KMS-11 (cell line): ENCODE measurements at regions not wholly inside any gene's neighbourhood (a gene's known extent, or its start where the extent isn't known, plus 50 kb on each side); places are given as distances from the start of the nearest gene placed in this dataset.

ENCODE experiments used
- H2AFZ ChIP-seq: fragments of 200-600 bp; sonication (generic); 2 replicates; pipeline ENCODE4 v1.6.1; 2016; ENCODE audit warnings: antibody characterized with exemption, mixed run types, low read depth
- H3K27ac ChIP-seq: fragments of 200-600 bp; sonication (generic); 2 replicates; pipeline ENCODE4 v1.6.1; 2016; ENCODE audit warnings: mild to moderate bottlenecking, mixed run types
- H3K27me3 ChIP-seq: fragments of 200-600 bp; sonication (generic); 2 replicates; pipeline ENCODE4 v1.6.1; 2017; ENCODE audit warnings: mild to moderate bottlenecking, low read depth, mixed run types, moderate library complexity; ENCODE audit not compliant: insufficient read depth
- H3K36me3 ChIP-seq: fragments of 200-600 bp; sonication (generic); 2 replicates; pipeline ENCODE4 v1.6.1; 2017; ENCODE audit warnings: mild to moderate bottlenecking, mixed run types; ENCODE audit not compliant: insufficient read depth
- H3K4me1 ChIP-seq: fragments of 200-600 bp; sonication (generic); 2 replicates; pipeline ENCODE4 v1.6.1; 2016; ENCODE audit warnings: mild to moderate bottlenecking, low read depth, mixed run types; ENCODE audit not compliant: poor library complexity, severe bottlenecking
- H3K4me2 ChIP-seq: fragments of 200-600 bp; sonication (generic); 2 replicates; pipeline ENCODE4 v1.7.0; 2016; ENCODE audit warnings: mild to moderate bottlenecking, mixed run types
- H3K4me3 ChIP-seq: fragments of 200-600 bp; sonication (generic); IDR thresholded peaks from 2 replicates; pipeline ENCODE4 v1.6.1; 2017; ENCODE audit warnings: low read depth, low read length, mixed read lengths; ENCODE audit not compliant: insufficient read depth
- H3K79me2 ChIP-seq: fragments of 200-600 bp; sonication (generic); 2 replicates; pipeline ENCODE4 v1.6.1; 2016; ENCODE audit warnings: low read depth, mixed run types; ENCODE audit not compliant: insufficient read depth
- H3K9ac ChIP-seq: fragments of 200-600 bp; sonication (generic); 2 replicates; pipeline ENCODE4 v1.6.1; 2016; ENCODE audit warnings: mild to moderate bottlenecking, mixed run types
- H4K20me1 ChIP-seq: fragments of 200-600 bp; sonication (generic); 2 replicates; pipeline ENCODE4 v1.6.1; 2016; ENCODE audit warnings: mild to moderate bottlenecking, mixed run types; ENCODE audit not compliant: insufficient read depth
- CTCF ChIP-seq: fragments of 200-600 bp; sonication (generic); conservative IDR thresholded peaks from 2 replicates; pipeline ENCODE4 v1.6.1; 2017; ENCODE audit warnings: low read depth, mild to moderate bottlenecking, antibody characterized with exemption, low read length, moderate library complexity, mixed read lengths

- Histone ChIP-seq H3K27me3 (peaks cover 9% of the 10 kb centered on the region; the same call in 1 of the 2 replicates), H4K20me1 (no peaks in the 10 kb centered on the region), H3K36me3 (no peaks in the 10 kb centered on the region), H3K4me1 (no peaks in the 10 kb centered on the region), H3K79me2 (no peaks in the 10 kb centered on the region), H3K4me3 (no peak overlapping the region), H3K9ac (no peak overlapping the region), H3K27ac (no peak overlapping the region), H3K4me2 (no peak overlapping the region), H2AFZ (no peak overlapping the region)
- no peak for TF ChIP-seq CTCF
Measured at GRCh38 chr22:27137871-27138337, 480.5 kb downstream of the MIAT start.

GRCh38 chr22:27138471-27138870, 481.1 kb downstream of the MIAT start:
- TF ChIP-seq CTCF: no peak
- H2AFZ ChIP-seq: no peak overlapping the region

GRCh38 chr22:27139935-27140511, 482.6 kb downstream of the MIAT start:
- TF ChIP-seq CTCF: no peak
- no peaks in the 10 kb centered on the region for H3K79me2 ChIP-seq
- H3K9ac ChIP-seq: no peak overlapping the region
- no peaks in the 10 kb centered on the region for H3K36me3 ChIP-seq
- H3K4me3 ChIP-seq: no peak overlapping the region
- no peak overlapping the region for H3K4me2 ChIP-seq
- no peaks in the 10 kb centered on the region; the same call in 1 of the 2 replicates for H3K27me3 ChIP-seq
- no peak overlapping the region for H2AFZ ChIP-seq
- H3K27ac ChIP-seq: no peak overlapping the region
- no peaks in the 10 kb centered on the region for H3K4me1 ChIP-seq
- H4K20me1 ChIP-seq: no peaks in the 10 kb centered on the region

More at GRCh38 chr22:27138471-27138870, 481.1 kb downstream of the MIAT start:
- Histone ChIP-seq H3K4me1 (no peaks in the 10 kb centered on the region), H4K20me1 (no peaks in the 10 kb centered on the region), H3K9ac (no peak overlapping the region), H3K27me3 (peaks cover 6% of the 10 kb centered on the region; the same call in 1 of the 2 replicates), H3K79me2 (no peaks in the 10 kb centered on the region), H3K36me3 (no peaks in the 10 kb centered on the region), H3K4me3 (no peak overlapping the region), H3K4me2 (no peak overlapping the region), H3K27ac (no peak overlapping the region)

DNA sequence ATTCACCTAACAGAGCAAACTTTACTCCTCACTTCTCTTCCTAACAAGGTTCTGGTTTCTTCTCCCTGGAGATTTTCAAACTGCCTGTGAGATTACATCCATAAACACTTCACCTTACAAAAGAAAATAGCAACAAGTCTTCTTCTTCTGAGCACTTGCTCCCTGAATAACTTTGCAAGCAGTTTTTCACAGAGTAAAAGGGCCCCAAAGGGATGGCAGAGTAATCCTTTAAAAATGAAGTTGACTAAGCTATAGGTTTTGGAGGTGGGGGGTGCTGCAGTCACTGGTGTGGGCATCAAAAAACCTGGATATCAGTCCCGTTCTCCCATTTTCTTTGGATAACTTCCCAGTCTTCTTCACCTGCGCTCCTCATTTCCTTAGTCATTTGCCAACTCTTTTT, 484.9 kb downstream of the MIAT start:
- no peak overlapping the region for H3K4me2 ChIP-seq
- H2AFZ ChIP-seq: no peak overlapping the region
- no peaks in the 10 kb centered on the region for H3K79me2 ChIP-seq
- TF ChIP-seq CTCF: no peak
- H3K27ac ChIP-seq: no peak overlapping the region
- H3K27me3 ChIP-seq: no peaks in the 10 kb centered on the region; the same call in 1 of the 2 replicates
- no peaks in the 10 kb centered on the region for H4K20me1 ChIP-seq
- H3K36me3 ChIP-seq: no peaks in the 10 kb centered on the region
- no peak overlapping the region for H3K4me3 ChIP-seq
- H3K4me1 ChIP-seq: no peaks in the 10 kb centered on the region
- no peak overlapping the region for H3K9ac ChIP-seq
